UCSD-AML1 (cell line): ENCODE measurements at regions not wholly inside any gene's neighbourhood (a gene's known extent, or its start where the extent isn't known, plus 50 kb on each side); places are given as distances from the start of the nearest gene placed in this dataset.

Source experiments
- DNase-seq: peaks from one replicate; lab custom pipeline; 2025; ENCODE audit not compliant: unreplicated experiment; lab: John Stamatoyannopoulos, UW

- no peak for DNase-seq
Observed at GRCh38 chr2:144086965-144087364, 433.0 kb downstream of the ZEB2 start.

- DNase-seq: no peak
Observed at GRCh38 chr2:144085016-144085415, 434.9 kb downstream of the ZEB2 start.

GRCh38 chr2:144084114-144084661, 435.7 kb downstream of the ZEB2 start:
- DNase-seq: no peak

GRCh38 chr2:144083211-144083610, 436.7 kb downstream of the ZEB2 start:
- no peak for DNase-seq

- no peak for DNase-seq
Observed at GRCh38 chr2:144082777-144083176, 437.1 kb downstream of the ZEB2 start.

- DNase-seq: no peak
Observed at GRCh38 chr2:144082327-144082726, 437.6 kb downstream of the ZEB2 start.

GRCh38 chr2:144081272-144081671, 438.6 kb downstream of the ZEB2 start:
- no peak for DNase-seq

- DNase-seq: no peak
Observed at GRCh38 chr2:144079803-144080202, 440.1 kb downstream of the ZEB2 start.

- no peak for DNase-seq
Observed at GRCh38 chr2:144078802-144079724, 440.9 kb downstream of the ZEB2 start.

- DNase-seq: no peak
Observed at GRCh38 chr2:144078106-144078505, 441.8 kb downstream of the ZEB2 start.

GRCh38 chr2:144074450-144074849, 445.5 kb downstream of the ZEB2 start:
- DNase-seq: no peak

GRCh38 chr2:144071461-144071860, 448.5 kb downstream of the ZEB2 start:
- no peak for DNase-seq

- no peak for DNase-seq
Observed at GRCh38 chr2:144067506-144067905, 452.4 kb downstream of the ZEB2 start.

- no peak for DNase-seq
Observed at GRCh38 chr2:144063602-144064001, 456.3 kb downstream of the ZEB2 start.

GRCh38 chr2:144054911-144055310, 465.0 kb downstream of the ZEB2 start:
- DNase-seq: no peak

- no peak for DNase-seq
Observed at GRCh38 chr2:144052083-144052482, 467.8 kb downstream of the ZEB2 start.

- no peak for DNase-seq
Observed at GRCh38 chr2:144049137-144049536, 470.8 kb downstream of the ZEB2 start.

GRCh38 chr2:144048631-144049060, 471.3 kb downstream of the ZEB2 start:
- DNase-seq: peak; percentile 6

GRCh38 chr2:144042751-144043150, 477.2 kb downstream of the ZEB2 start:
- no peak for DNase-seq

- DNase-seq: no peak
Observed at GRCh38 chr2:144041612-144042011, 478.3 kb downstream of the ZEB2 start.

GRCh38 chr2:144040834-144041233, 479.1 kb downstream of the ZEB2 start:
- no peak for DNase-seq

GRCh38 chr2:144032566-144032965, 487.4 kb downstream of the ZEB2 start:
- no peak for DNase-seq
